ENCODE measurements at regions not wholly inside any gene's neighbourhood (a gene's known extent, or its start where the extent isn't known, plus 50 kb on each side); places are given as distances from the start of the nearest gene placed in this dataset.

GRCh38 chr2:220695397-220696279 lies 876.5 kb downstream of the EPHA4 start:
- Mint-ChIP-seq H3K36me3 (no peaks in the 10 kb centered on the region), H3K9me3 (peaks cover under 1% of the 10 kb centered on the region), H3K4me1 (peaks cover 4% of the 10 kb centered on the region), H3K27ac (no peak overlapping the region), H3K4me3 (no peak overlapping the region)
- DNase-seq (ENCODE audit: low spot score in 2 of 2) (no peak), ATAC-seq (no peak)

DNA sequence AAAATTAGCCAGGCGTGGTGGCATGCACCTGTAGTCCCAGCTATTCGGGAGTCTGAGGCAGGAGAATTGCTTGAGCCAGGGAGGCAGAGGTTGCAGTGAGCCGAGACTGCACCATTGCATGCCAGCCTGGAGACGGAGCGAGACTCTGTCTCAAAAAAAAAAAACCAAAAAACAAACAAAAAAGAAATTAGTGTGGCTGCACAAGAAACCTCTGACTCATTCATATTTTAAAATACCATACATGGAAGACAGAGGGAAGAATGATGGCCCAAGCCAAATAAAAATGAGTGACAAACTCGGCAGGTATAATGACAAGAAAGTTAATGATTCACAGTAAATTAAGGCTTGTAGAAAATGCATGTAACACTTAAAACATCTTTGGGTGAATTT lies 875.8 kb downstream of the EPHA4 start:
- ATAC-seq (no peak), DNase-seq (ENCODE audit: low spot score in 2 of 2) (no peak)
- Mint-ChIP-seq H3K36me3 (no peaks in the 10 kb centered on the region), H3K9me3 (peaks cover 6% of the 10 kb centered on the region), H3K4me3 (no peak overlapping the region), H3K27ac (no peak overlapping the region), H3K4me1 (peaks cover 4% of the 10 kb centered on the region)

- H3K36me3 Mint-ChIP-seq = no peaks in the 10 kb centered on the region
- ATAC-seq = peak; percentile 11
- peaks cover 4% of the 10 kb centered on the region for H3K4me1 Mint-ChIP-seq
- peaks cover 6% of the 10 kb centered on the region for H3K9me3 Mint-ChIP-seq
- DNase-seq (ENCODE audit: low spot score in 2 of 2) = no peak
- H3K4me3 Mint-ChIP-seq = no peak overlapping the region
- no peak overlapping the region for H3K27ac Mint-ChIP-seq
Measured at GRCh38 chr2:220697011-220697410, 875.1 kb downstream of the EPHA4 start.

GRCh38 chr2:220701115-220701514 lies 871.0 kb downstream of the EPHA4 start:
- no peak overlapping the region for H3K27ac Mint-ChIP-seq
- ATAC-seq (peak; percentile 42), DNase-seq (ENCODE audit: low spot score in 2 of 2) (no peak)
- H3K36me3 Mint-ChIP-seq = no peaks in the 10 kb centered on the region
- H3K4me3 Mint-ChIP-seq = no peak overlapping the region
- H3K4me1 Mint-ChIP-seq = peaks cover 4% of the 10 kb centered on the region
- peaks cover 6% of the 10 kb centered on the region for H3K9me3 Mint-ChIP-seq

DNA sequence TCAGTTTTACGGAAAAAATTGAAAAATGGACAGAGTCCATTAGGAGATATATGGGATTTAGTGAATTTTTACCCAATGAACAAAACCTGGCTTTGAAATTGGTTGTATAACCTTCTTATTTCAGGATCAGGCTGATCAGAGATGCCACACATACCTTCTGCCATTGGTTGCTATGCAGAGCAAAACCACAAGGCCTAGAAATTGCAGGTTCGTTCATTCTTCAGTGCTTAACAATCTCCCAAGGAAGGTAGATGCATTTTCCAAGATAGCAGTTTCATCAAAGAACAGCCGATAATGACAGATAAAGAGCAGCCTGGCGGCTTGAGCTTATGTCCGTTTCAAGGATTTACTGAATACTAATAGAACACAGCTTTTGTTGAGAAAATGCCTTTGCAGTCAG lies 868.8 kb downstream of the EPHA4 start:
- no peak overlapping the region for H3K4me3 Mint-ChIP-seq
- H3K27ac Mint-ChIP-seq = no peak overlapping the region
- H3K9me3 Mint-ChIP-seq = peaks cover 6% of the 10 kb centered on the region
- H3K4me1 Mint-ChIP-seq = no peaks in the 10 kb centered on the region
- ATAC-seq (no peak), DNase-seq (ENCODE audit: low spot score in 2 of 2) (no peak)
- no peaks in the 10 kb centered on the region for H3K36me3 Mint-ChIP-seq

DNA sequence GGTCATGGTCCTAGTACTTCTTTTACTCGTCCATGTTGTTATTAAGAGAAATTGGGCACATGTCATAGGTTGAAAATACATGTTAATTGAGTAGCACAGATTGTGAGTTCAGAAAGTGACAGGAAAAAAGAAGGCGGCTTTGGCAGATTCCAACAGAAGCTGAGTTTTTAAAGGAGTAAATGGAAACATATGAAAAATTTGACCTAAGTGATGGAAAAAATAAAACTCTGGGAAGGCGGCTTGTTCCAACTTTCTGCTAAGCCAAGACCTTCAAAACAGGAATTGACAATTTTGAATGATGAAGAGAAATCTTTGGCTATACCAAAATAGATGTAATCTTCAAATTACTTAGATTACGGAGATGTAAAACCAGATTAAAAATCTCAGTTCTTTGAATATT lies 868.0 kb downstream of the EPHA4 start:
- Mint-ChIP-seq H3K27ac (no peak overlapping the region), H3K36me3 (no peaks in the 10 kb centered on the region), H3K4me3 (no peak overlapping the region), H3K4me1 (no peaks in the 10 kb centered on the region), H3K9me3 (peaks cover 6% of the 10 kb centered on the region)
- no peak for ATAC-seq
- DNase-seq (ENCODE audit: low spot score in 2 of 2) = no peak

GRCh38 chr2:220704810-220705209 lies 867.3 kb downstream of the EPHA4 start:
- ATAC-seq (no peak), DNase-seq (ENCODE audit: low spot score in 2 of 2) (no peak)
- Mint-ChIP-seq H3K9me3 (peaks cover 6% of the 10 kb centered on the region), H3K36me3 (no peaks in the 10 kb centered on the region), H3K4me1 (no peaks in the 10 kb centered on the region), H3K27ac (no peak overlapping the region), H3K4me3 (no peak overlapping the region)

DNA sequence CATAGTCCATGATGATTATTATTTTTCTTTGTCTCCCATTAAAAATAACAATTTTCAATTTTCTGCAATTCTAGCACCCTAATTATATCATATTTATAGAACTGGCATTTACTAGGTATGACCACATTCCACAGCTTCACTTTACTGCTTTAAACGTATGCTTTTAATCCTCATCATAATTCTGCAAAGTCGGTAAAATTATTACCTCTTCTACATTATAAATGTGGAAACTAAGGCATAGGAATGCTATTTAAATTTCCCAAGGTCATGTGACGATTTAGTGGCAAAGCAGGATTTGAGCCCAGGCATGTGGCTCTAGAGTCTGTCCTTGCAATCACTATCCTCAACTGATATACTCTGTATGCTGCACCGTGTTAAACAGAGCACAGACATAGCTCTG lies 866.4 kb downstream of the EPHA4 start:
- peaks cover 5% of the 10 kb centered on the region for H3K9me3 Mint-ChIP-seq
- H3K36me3 Mint-ChIP-seq = no peaks in the 10 kb centered on the region
- no peaks in the 10 kb centered on the region for H3K4me1 Mint-ChIP-seq
- ATAC-seq (no peak), DNase-seq (ENCODE audit: low spot score in 2 of 2) (no peak)
- no peak overlapping the region for H3K4me3 Mint-ChIP-seq
- no peak overlapping the region for H3K27ac Mint-ChIP-seq

DNA sequence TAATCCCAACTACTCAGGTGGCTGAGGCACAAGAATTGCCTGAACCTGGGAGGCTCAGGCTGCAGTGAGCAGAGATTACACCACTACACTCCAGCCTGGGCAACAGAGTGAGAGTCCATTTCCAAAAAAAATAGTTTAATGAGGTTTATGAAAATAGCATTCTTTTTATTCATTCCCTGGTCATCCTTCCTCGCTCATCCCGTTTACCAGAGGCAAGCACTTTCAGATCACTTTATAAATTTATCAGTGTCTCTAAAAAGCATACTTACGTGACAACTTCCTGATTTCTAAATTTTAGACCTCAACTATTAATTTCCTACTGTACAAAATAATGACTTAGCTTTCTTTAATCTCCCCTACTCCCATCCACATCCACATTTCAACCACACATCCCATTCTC lies 864.8 kb downstream of the EPHA4 start:
- Mint-ChIP-seq H3K27ac (no peak overlapping the region), H3K9me3 (no peaks in the 10 kb centered on the region), H3K4me3 (no peak overlapping the region), H3K36me3 (no peaks in the 10 kb centered on the region), H3K4me1 (no peaks in the 10 kb centered on the region)
- DNase-seq (ENCODE audit: low spot score in 2 of 2) (no peak), ATAC-seq (no peak)

DNA sequence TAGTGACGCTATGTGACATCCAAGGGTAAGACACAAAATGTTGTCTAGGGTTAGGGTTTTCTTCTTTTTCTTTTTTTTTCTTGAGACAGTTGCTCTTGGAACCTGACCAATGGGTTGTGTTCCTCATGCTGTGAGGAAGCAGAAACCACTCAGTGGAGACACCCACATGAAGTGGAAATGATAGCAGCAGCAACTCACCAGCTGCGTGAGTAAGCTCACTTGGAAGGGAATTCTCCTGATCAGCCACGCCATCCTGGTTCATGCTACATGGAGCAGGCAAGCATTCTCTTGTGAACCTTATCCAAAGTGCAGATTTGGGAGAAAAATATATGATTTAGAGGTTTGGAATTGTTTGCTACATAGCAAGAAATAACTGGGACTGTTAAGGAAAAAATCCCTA lies 863.7 kb downstream of the EPHA4 start:
- DNase-seq (ENCODE audit: low spot score in 2 of 2) = no peak
- Mint-ChIP-seq H3K4me3 (no peak overlapping the region), H3K4me1 (no peaks in the 10 kb centered on the region), H3K9me3 (no peaks in the 10 kb centered on the region), H3K36me3 (no peaks in the 10 kb centered on the region), H3K27ac (no peak overlapping the region)
- no peak for ATAC-seq

DNA sequence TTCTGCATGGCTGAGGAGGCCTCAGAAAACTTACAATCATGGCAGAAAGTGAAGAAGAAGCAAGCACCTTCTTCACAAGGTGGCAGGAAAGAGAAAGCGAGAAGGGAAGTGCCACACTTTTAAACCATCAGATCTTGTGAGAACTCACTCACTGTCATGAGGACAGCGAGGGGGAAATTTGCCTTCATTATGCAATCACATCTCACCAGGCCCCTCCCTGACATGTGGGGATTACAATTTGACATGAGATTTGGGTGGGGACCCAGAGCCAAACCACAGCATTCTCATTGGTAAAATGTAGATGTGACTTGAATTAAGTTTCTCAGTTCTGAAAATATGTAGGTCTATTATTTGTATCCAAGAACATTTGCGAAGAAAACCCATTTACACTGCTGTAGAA lies 854.8 kb downstream of the EPHA4 start:
- Mint-ChIP-seq H3K4me1 (no peaks in the 10 kb centered on the region), H3K27ac (no peak overlapping the region), H3K9me3 (no peaks in the 10 kb centered on the region), H3K36me3 (no peaks in the 10 kb centered on the region), H3K4me3 (no peak overlapping the region)
- ATAC-seq (no peak), DNase-seq (ENCODE audit: low spot score in 2 of 2) (no peak)

DNA sequence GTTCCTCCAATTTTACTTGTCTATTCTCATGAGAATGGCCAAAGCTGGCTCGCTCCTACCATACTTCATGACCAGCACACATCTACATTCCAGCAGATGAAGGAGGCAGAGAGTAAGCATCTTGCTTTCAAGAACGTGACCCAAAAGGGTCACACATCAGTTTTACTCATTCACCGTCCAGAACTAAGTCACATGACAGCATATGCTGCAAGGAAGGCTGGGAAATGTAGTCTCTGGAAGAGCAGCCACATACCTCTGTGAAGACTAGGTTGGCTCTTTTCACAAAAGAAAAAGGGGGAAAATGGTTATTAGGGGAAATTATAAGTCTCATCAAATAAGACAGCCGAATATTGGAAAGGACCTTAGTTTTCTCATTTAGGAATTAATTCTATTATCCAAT lies 835.3 kb downstream of the EPHA4 start:
- no peak for DNase-seq (ENCODE audit: low spot score in 2 of 2)
- ATAC-seq = no peak
- H3K36me3 Mint-ChIP-seq = no peaks in the 10 kb centered on the region
- no peak overlapping the region for H3K4me3 Mint-ChIP-seq
- H3K27ac Mint-ChIP-seq = no peak overlapping the region
- H3K4me1 Mint-ChIP-seq = no peaks in the 10 kb centered on the region
- peaks cover 2% of the 10 kb centered on the region for H3K9me3 Mint-ChIP-seq

DNA sequence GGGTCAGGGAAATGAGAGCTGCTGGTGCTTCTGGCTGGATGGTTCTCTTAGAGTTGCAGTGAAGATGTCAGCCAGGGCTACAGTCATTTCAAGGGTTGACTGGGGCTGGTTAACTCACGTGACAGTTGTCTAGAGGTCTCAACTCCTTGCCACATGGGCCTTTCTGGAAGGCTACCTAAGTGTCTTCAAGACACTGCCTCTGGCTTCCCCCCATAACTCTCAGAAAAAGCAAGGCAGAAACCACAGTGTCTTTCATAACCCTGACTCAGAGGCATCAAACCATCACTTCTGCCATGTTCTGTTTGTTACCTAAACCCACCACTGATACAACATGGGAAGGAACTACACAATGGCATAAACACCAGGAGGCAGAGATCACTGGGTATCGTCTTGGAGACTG lies 828.9 kb downstream of the EPHA4 start:
- no peak overlapping the region for H3K27ac Mint-ChIP-seq
- no peak overlapping the region for H3K4me3 Mint-ChIP-seq
- ATAC-seq (peak; percentile 60), DNase-seq (ENCODE audit: low spot score in 2 of 2) (no peak)
- H3K9me3 Mint-ChIP-seq = no peaks in the 10 kb centered on the region
- H3K4me1 Mint-ChIP-seq = no peaks in the 10 kb centered on the region
- H3K36me3 Mint-ChIP-seq = no peaks in the 10 kb centered on the region

DNA sequence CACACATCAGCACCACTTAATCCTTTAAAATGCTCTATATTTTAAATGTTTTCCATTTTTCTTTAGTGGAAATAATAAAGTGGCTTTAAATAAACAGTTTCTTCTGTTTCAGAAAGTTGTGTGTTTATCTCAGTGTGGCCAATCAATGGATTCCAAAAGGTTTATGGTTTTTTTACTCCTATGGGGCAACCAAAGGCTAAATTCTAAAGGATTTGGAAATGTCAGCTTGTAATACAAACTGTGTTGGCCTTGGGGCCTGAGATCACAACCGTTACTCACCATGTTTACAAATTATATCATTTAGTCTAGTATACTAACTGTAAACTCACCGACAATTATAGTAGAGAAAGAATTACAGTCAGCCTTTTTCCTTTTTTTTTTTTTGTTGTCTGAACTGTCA lies 827.2 kb downstream of the EPHA4 start:
- H3K27ac Mint-ChIP-seq = no peak overlapping the region
- H3K9me3 Mint-ChIP-seq = no peaks in the 10 kb centered on the region
- no peaks in the 10 kb centered on the region for H3K4me1 Mint-ChIP-seq
- no peak for DNase-seq (ENCODE audit: low spot score in 2 of 2)
- H3K36me3 Mint-ChIP-seq = no peaks in the 10 kb centered on the region
- no peak for ATAC-seq
- no peak overlapping the region for H3K4me3 Mint-ChIP-seq

DNA sequence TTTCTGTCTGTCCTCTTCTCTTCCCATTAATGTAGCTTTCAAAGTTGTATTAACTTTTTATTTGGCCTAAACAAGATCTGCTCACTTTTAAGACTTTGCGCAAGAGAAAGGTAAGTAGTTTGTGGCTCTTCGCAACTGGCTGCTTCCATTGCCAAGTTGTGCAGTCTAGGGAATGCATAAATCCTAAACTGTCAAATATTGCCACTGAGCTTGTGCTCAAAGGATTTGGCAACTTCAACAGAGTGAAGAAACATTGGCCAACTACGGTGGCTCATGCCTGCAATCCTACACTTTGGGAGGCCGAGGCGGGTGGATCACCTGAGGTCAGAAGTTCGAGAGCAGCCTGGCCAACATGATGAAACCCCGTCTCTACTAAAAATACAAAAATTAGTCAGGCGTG lies 826.4 kb downstream of the EPHA4 start:
- Mint-ChIP-seq H3K9me3 (no peaks in the 10 kb centered on the region), H3K4me1 (no peaks in the 10 kb centered on the region), H3K4me3 (no peak overlapping the region), H3K36me3 (no peaks in the 10 kb centered on the region), H3K27ac (no peak overlapping the region)
- ATAC-seq (no peak), DNase-seq (ENCODE audit: low spot score in 2 of 2) (no peak)

DNA sequence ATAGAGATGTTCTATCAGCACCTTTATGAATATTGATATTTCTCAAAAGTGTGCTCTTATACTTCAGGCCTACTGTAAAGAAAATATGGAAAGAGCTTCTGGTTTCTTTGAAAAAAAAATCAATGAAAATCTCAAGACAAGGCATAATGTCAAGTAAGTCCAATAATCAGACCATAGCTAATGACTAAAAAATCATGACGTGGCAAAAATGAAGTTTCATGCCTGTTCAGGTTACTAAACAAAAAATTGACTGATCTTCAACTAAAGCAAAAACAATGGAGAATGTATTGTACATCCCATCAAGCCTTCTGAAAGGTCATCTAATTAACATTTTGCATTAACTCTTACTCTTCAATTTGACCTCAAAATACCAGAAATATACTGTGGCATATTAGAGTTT lies 824.4 kb downstream of the EPHA4 start:
- no peak overlapping the region for H3K27ac Mint-ChIP-seq
- DNase-seq (ENCODE audit: low spot score in 2 of 2) = no peak
- H3K36me3 Mint-ChIP-seq = no peaks in the 10 kb centered on the region
- H3K4me3 Mint-ChIP-seq = no peak overlapping the region
- peaks cover 3% of the 10 kb centered on the region for H3K9me3 Mint-ChIP-seq
- H3K4me1 Mint-ChIP-seq = no peaks in the 10 kb centered on the region
- ATAC-seq = no peak

All from stimulated activated effector memory CD8-positive, alpha-beta T cell treated with anti-CD3 and anti-CD28 coated beads, Interleukin-12 subunit alpha, Interleukin-12 subunit beta, amount 100 ng/mL, for 72 hours (primary cell).